Ureter (tissue), 1 donor: ENCODE measurements at regions not wholly inside any gene's neighbourhood (a gene's known extent, or its start where the extent isn't known, plus 50 kb on each side); places are given as distances from the start of the nearest gene placed in this dataset.
"Not testable (repeated sequence)": the region's sequence is repeated elsewhere in the genome, so short reads cannot be mapped to it uniquely, and the experiment has no call there.

Source experiments
- DNase-seq: peaks from one replicate; pipeline ENCODE4 v3.0.0-alpha.2; 2020; ENCODE audit warnings: low spot score
- donor health status: DM: yes; HTN: yes; CAD: no.

DNA sequence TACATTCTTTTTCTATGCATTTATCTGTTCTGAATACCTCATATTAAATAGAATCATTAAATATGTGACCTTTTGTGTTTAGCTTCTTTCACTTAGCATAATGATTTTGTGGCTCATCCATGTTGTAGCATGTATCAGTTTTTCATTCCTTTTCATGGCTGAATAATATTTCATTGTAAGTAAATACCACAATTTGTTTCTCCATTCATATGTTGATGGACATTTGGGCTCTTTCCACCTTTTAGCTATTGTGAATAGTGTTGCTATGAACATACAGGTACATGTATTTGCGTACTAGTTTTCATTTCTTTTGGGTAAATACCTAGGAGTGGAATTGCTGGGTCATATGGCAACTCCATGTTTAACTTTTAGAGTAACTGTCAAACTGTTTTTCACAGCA, 85.1 kb downstream of the GNL3L start:
- DNase-seq, result no peak

DNA sequence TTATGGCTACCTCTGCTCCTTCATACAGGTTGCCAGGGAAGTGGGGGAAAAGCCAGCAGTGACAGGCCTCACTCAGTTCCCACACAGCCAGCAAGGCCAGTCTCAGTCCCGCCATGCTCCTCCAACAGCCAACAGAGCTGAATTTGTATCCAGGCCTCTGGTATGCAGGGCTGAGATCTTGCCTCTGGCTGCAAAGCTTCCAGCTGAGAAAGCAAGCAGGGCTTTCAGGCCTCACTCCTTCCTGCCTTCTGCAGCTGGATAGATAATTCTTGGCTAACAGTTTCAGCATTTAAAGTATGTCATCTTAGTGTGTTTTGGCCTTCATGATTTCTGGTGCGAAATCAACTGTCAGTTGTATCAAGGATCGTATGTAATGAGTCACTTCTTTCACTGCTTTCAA, 103.6 kb downstream of the GNL3L start:
- DNase-seq, result no peak

DNA sequence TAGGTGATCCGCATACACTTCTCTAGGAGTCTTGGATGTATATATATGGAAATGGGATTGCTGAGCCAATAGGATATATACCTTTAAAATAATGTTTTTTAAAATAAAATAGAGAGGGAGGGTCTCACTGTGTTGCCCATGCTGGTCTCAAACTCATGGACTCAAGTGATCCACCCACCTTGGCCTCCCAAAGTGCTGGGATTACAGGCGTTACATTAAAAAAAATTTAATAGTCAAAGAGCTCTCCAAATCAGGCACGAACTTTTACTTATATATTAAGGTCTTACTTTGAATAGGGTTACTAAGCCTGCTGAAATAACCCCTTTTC, 109.0 kb downstream of the GNL3L start:
- no peak for DNase-seq

DNA sequence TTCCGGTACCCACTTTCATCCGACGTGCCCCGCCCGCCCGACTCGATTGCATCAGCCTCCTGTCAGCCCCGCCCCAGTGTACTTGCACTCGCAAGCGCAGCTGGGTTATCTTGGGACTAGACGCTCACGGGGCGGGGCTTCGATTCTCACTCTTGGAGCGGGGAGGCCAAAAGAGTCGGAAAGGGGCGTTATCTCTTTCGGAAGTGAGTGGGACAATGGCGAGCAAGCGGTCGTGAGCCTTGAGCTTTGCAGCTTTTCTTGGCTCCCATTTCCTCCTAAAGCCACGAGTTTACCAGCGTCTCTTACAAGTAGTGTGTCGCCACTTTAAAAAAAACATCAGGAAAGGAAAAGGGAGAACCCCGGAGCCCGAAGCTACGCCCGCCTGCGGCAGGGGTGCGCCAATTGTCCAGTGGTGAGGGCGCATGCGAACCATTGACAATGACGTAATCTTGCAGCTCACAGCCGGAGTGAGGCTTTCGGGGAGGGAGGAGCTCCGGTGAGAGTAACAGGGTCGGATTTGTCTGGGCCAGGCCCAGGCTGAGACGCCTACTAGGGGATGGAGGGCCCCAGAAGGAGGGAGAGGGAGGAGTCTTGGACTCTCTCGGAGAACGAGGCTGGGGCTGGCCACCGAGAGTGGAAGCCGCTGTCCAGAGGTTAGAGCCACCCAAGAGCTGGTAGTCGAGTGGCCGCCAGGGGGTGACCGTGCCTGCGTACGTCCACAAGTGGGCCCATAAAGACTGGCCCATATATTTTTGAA, 109.5 kb downstream of the GNL3L start:
- peak; percentile 95 for DNase-seq

DNA sequence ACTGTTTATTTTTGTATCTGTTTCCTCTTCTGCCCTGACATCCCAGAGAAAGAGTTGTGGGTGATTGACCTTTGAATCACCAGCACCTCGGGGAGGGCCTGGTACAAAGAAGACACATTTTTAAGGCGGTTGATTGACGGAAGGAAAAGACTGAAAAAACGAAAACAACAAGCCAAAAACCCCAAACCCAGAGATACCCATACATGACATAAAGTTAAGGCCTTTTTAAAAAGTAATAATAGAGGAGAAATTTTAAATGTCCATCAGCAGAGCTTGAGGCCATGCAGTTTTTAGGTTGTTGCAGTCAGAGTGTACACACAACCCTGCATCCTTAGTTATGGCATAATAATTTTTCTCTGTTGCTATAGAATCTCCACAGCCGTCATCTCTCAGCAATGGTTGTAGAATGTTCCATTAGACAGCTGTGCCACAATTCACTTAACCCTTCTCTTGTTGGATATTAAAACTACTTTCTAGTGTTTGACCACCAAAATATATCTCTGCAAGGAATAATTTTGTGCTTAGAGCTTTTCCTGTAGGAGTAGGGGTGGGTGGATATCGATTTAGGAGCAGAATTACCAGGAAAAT, 110.2 kb downstream of the GNL3L start:
- no peak for DNase-seq

DNA sequence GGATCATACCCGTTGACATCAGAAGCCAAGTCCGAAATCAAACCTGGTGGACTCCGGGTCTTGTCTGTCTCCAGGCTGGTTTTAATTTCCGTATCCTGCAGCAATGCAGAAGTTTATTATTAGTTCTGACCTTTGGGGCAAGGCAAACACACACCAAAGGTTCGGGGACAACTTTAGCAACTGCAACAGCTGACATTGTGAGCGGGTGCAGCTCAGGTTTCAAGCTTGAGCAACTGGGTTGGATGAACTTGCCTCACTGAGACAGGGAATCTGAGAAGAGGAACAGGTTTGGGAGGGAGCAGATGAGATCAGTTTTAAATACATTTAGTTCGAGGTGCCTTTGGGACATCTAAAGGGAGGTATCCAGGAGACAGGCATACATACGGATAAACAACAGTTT, 110.7 kb downstream of the GNL3L start:
- no peak for DNase-seq

DNA sequence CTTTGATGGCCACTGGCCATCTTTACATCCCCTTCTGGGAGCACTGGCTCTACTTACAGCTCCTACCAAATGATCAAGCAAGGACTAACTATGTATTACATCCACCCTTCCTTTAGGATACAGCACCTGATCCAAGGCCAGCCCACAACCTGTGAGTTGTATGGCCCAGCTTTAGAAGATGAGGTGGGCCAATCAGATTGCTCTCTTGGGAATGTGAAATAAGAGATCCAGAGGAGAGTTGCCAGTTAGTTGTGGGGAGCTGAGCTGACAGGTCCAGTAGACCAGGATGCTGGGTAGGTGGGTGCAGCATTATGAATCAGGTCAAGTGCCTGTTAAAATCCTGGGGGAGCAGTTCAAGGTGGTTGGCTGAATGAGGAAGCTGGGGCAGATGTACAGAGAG, 111.5 kb downstream of the GNL3L start:
- no peak for DNase-seq

DNA sequence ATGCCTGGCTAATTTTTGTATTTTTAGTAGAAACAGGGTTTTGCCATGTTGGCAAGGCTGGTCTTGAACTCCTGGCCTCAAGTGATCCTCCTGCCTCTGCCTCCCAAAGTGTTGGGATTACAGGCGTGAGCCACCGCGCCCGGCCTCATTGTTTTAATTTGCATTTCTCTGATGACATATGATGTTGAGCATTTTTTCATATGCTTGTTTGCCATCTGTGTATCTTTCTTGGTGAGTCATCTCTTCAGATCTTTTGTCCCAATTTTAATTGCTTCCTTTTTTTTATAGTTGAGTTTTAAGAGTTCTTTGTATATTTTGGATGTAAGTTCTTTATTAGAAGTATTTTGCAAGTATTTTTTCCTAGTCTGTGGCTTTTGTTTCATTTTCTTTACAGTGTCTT, 117.6 kb downstream of the GNL3L start:
- DNase-seq, result not testable (repeated sequence)

DNA sequence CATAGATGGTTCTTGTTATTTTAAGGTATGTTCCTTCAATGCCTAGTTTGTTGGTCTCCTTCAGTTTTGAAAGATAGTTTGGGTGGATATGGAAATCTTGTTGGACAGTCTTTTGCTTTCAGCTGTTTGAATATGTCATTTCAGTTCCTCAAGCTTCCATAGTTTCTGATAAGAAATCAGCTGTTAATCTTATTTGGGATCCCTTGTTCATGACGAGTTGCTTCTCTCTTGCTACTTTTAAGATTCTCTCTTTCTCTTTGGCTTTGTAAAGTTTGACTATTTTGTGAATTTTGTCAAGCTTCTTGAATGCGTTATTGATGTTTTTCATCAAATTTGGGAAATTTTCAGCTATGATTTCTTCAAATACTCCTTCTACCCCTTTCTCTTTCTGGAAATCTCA, 129.5 kb downstream of the GNL3L start:
- DNase-seq, result no peak

DNA sequence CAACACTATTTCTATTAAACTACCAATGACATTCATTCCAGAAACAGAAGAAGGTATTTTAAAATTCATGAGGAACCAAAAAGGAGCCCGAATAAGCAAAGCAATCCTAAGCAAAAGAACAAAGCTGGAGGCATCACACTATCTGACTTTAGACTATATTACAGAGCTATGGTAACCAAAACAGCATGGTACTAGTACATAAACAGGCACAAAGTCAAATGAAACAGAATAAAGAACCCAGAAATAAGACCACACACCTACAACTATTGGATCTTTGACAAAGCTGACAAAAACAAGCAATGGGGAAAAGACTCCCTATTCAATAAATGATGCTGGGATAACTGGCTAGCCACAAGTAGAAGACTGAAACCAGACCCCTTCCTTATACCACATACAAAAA, 122.3 kb downstream of the ITIH6 start:
- DNase-seq, result no peak

DNA sequence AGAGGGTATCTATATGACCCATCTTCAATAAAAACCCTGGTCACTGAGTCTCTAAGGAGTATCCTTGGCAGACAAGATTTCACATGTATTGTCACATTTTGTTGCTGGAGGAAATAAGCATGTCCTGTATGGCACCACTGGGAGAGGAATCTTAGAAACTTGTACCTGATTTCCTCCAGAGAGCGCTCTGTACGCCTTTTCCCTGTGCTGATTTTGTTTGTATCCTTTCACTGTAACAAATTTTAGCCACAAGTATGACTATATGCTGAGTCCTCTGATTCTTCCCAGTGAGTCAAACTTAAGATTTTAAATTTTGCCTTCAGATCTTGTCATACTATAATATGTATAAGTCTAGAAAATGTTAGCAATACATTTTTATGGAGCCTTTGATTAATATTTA, 102.8 kb downstream of the ITIH6 start:
- no peak for DNase-seq

DNA sequence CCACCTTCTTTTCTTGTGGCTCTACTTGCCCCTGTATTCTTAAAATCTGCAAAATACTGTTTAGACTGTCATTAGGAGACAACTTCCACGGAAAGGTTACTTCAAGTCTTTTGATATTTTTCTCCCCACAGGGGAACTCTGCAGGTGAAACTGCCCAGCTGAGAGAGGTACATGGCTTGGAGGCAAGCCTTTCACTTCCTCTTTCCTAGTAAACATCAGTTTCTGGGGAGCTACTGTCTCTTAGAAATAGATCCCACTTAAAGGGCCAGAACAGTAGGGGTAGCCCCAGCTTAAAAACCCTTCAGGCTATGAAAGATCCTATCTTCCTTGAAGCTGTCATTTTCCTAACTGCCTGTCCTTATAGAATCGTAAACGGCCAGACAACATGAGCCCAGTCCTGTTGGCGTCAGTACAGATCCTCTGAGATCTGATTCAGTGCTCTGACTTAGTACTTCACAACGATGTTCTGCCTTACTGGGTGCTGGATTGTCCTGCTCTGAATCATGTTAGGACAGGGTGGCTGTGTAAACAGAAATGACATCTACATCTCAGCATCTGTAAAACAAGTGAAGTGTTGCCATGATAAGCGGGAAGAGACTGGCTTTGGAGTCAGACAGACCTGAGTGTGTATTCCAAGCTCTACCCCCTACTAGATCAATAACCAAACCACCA, 102.1 kb downstream of the ITIH6 start:
- DNase-seq, result no peak
